HFFc6 (cell line): ENCODE measurements at regions not wholly inside any gene's neighbourhood (a gene's known extent, or its start where the extent isn't known, plus 50 kb on each side); places are given as distances from the start of the nearest gene placed in this dataset.

Experiments used
- DNase-seq: peaks from one replicate; pipeline ENCODE4 v3.0.0-alpha.2; 2018
- H3K27ac Mint-ChIP-seq: 2 replicates; pipeline ENCODE4 v1.8.0; 2020; ENCODE audit warnings: mild to moderate bottlenecking, mixed read lengths
- H3K27me3 Mint-ChIP-seq: 2 replicates; pipeline ENCODE4 v1.8.0; 2021; ENCODE audit warnings: mild to moderate bottlenecking, moderate library complexity, mixed read lengths; ENCODE audit not compliant: insufficient read depth
- H3K36me3 Mint-ChIP-seq: 2 replicates; pipeline ENCODE4 v1.8.0; 2021; ENCODE audit warnings: low read depth, mixed read lengths
- H3K4me1 Mint-ChIP-seq: 2 replicates; pipeline ENCODE4 v1.8.0; 2020; ENCODE audit warnings: low read depth, mixed read lengths
- H3K4me3 Mint-ChIP-seq: 2 replicates; pipeline ENCODE4 v1.8.0; 2020; ENCODE audit warnings: mild to moderate bottlenecking, moderate library complexity, mixed read lengths
- H3K9me3 Mint-ChIP-seq: 2 replicates; pipeline ENCODE4 v1.8.0; 2020; ENCODE audit warnings: mild to moderate bottlenecking, mixed read lengths
- CTCF ChIP-seq: fragments of 200-600 bp; sonication (generic); IDR thresholded peaks from 2 replicates; pipeline ENCODE4 v1.5.0; 2021; ENCODE audit warnings: antibody characterized with exemption, mild to moderate bottlenecking

- no peak for TF ChIP-seq CTCF
- peak overlapping the region; percentile 61 for H3K27ac Mint-ChIP-seq
- H3K27me3 Mint-ChIP-seq, result peaks cover 30% of the 10 kb centered on the region
- peak; percentile 46 for DNase-seq
- H3K4me3 Mint-ChIP-seq, result 0 out of 2 replicates have a peak overlapping the region, but pooled peaks have one; percentile 2
- H3K4me1 Mint-ChIP-seq, result peaks cover 41% of the 10 kb centered on the region
- no peaks in the 10 kb centered on the region for H3K36me3 Mint-ChIP-seq
- no peaks in the 10 kb centered on the region for H3K9me3 Mint-ChIP-seq
Measured at GRCh38 chr15:68487087-68487843, 55.3 kb upstream of the ITGA11 start.

- no peak overlapping the region for H3K27ac Mint-ChIP-seq
- H3K9me3 Mint-ChIP-seq, result no peaks in the 10 kb centered on the region
- H3K36me3 Mint-ChIP-seq, result no peaks in the 10 kb centered on the region
- TF ChIP-seq CTCF, result no peak
- peaks cover 50% of the 10 kb centered on the region for H3K4me1 Mint-ChIP-seq
- H3K4me3 Mint-ChIP-seq, result no peak overlapping the region
- DNase-seq, result no peak
- H3K27me3 Mint-ChIP-seq, result peaks cover 33% of the 10 kb centered on the region
Measured at GRCh38 chr15:68488290-68488689, 56.3 kb upstream of the ITGA11 start.

GRCh38 chr15:68488966-68489365 lies 57.0 kb upstream of the ITGA11 start:
- Mint-ChIP-seq H3K27ac (no peak overlapping the region), H3K27me3 (peaks cover 38% of the 10 kb centered on the region), H3K9me3 (no peaks in the 10 kb centered on the region), H3K4me3 (no peak overlapping the region), H3K36me3 (no peaks in the 10 kb centered on the region), H3K4me1 (peaks cover 51% of the 10 kb centered on the region)
- no peak for TF ChIP-seq CTCF
- DNase-seq, result no peak

- H3K27ac Mint-ChIP-seq, result no peak overlapping the region
Measured at GRCh38 chr15:68489421-68489820, 57.5 kb upstream of the ITGA11 start.

GRCh38 chr15:68491415-68492106 lies 59.6 kb upstream of the ITGA11 start:
- Mint-ChIP-seq H3K27me3 (peaks cover 46% of the 10 kb centered on the region), H3K9me3 (no peaks in the 10 kb centered on the region), H3K4me1 (peaks cover 25% of the 10 kb centered on the region), H3K36me3 (no peaks in the 10 kb centered on the region), H3K4me3 (no peak overlapping the region), H3K27ac (no peak overlapping the region)
- no peak for DNase-seq
- no peak for TF ChIP-seq CTCF

More at GRCh38 chr15:68489421-68489820, 57.5 kb upstream of the ITGA11 start:
- DNase-seq, result no peak
- Mint-ChIP-seq H3K4me1 (peaks cover 46% of the 10 kb centered on the region), H3K36me3 (no peaks in the 10 kb centered on the region), H3K4me3 (no peak overlapping the region), H3K27me3 (peaks cover 42% of the 10 kb centered on the region), H3K9me3 (no peaks in the 10 kb centered on the region)
- no peak for TF ChIP-seq CTCF
